Activated CD4-positive, alpha-beta T cell treated with anti-CD3 and anti-CD28 coated beads for 36 hours (primary cell): ENCODE measurements at regions not wholly inside any gene's neighbourhood (a gene's known extent, or its start where the extent isn't known, plus 50 kb on each side); places are given as distances from the start of the nearest gene placed in this dataset.

ENCODE experiments used
- ATAC-seq: fragments of 200-7000 bp; cut with Tn5 transposase; one replicate; pipeline ENCODE4 v1.10.0; 2021; ENCODE audit warnings: mild to moderate bottlenecking, moderate library complexity
- CTCF ChIA-PET: fragments of 350-600 bp; sonication (Branson Sonifier 250); formaldehyde crosslinking; loops from one replicate; lab custom pipeline; 2021; ENCODE audit warnings: antibody characterized with exemption; lab: Charles Lee
- POLR2A ChIA-PET: fragments of 350-600 bp; sonication (Branson Sonifier 250); formaldehyde crosslinking; loops from one replicate; lab custom pipeline; 2021; ENCODE audit warnings: antibody characterized with exemption, inconsistent platforms; lab: Charles Lee
- DNase-seq: peaks from one replicate; pipeline ENCODE4 v3.0.0-alpha.2; 2020
- H3K27ac Mint-ChIP-seq: one replicate; pipeline ENCODE4 v1.8.0; 2021; ENCODE audit warnings: mixed read lengths
- H3K27me3 Mint-ChIP-seq: one replicate; pipeline ENCODE4 v1.8.0; 2021; ENCODE audit warnings: mixed read lengths
- H3K36me3 Mint-ChIP-seq: one replicate; pipeline ENCODE4 v1.8.0; 2021; ENCODE audit warnings: low read depth, mixed read lengths
- H3K4me1 Mint-ChIP-seq: one replicate; pipeline ENCODE4 v1.8.0; 2021; ENCODE audit warnings: mixed read lengths
- H3K4me3 Mint-ChIP-seq: one replicate; pipeline ENCODE4 v1.8.0; 2021; ENCODE audit warnings: mild to moderate bottlenecking, moderate library complexity, mixed read lengths
- H3K9me3 Mint-ChIP-seq: one replicate; pipeline ENCODE4 v1.8.0; 2021; ENCODE audit warnings: low read depth, mixed read lengths
- intact Hi-C, 2 experiments: fragments of 100-400 bp; cut with DNase I in 1 of 2; cut with micrococcal nuclease in 1 of 2; formaldehyde crosslinking; loops; one replicate each; pipeline versions ENCODE4 v1.14.2 to v1.15.1; 2022 to 2024; cut with DNase I, micrococcal nuclease

GRCh38 chr5:158074992-158075769 lies 216.2 kb upstream of the CLINT1 start:
- H3K4me1 Mint-ChIP-seq, result peaks cover 5% of the 10 kb centered on the region
- intact Hi-C loops, result loop anchor here (1.0 to 10.0 kb wide), 3 partner anchors 1030 to 1058 kb away; no protein-coding TSS in a partner anchor
- peaks cover 2% of the 10 kb centered on the region for H3K27me3 Mint-ChIP-seq
- peak; percentile 70 for DNase-seq
- CTCF ChIA-PET, result interaction anchor here (0.6 to 1.9 kb wide), 52 partner anchors 9 to 1482 kb away, joined by 3 to 23 read pairs (median 4); no protein-coding TSS in a partner anchor
- no peaks in the 10 kb centered on the region for H3K9me3 Mint-ChIP-seq
- H3K4me3 Mint-ChIP-seq, result no peak overlapping the region
- no peaks in the 10 kb centered on the region for H3K36me3 Mint-ChIP-seq
- ATAC-seq, result peak; percentile 78
- no peak overlapping the region for H3K27ac Mint-ChIP-seq
- POLR2A ChIA-PET, result interaction anchor here (1.1 kb wide), 1 partner anchor 9 kb away, joined by 3 read pairs; no protein-coding TSS in a partner anchor

GRCh38 chr5:158074597-158074991 lies 215.6 kb upstream of the CLINT1 start:
- H3K27me3 Mint-ChIP-seq, result peaks cover 1% of the 10 kb centered on the region
- H3K9me3 Mint-ChIP-seq, result no peaks in the 10 kb centered on the region
- peaks cover 5% of the 10 kb centered on the region for H3K4me1 Mint-ChIP-seq
- POLR2A ChIA-PET, result interaction anchor here (1.1 kb wide), 1 partner anchor 9 kb away, joined by 3 read pairs; no protein-coding TSS in a partner anchor
- CTCF ChIA-PET, result interaction anchor here (0.6 to 1.9 kb wide), 44 partner anchors 9 to 1058 kb away, joined by 3 to 23 read pairs (median 4); no protein-coding TSS in a partner anchor
- intact Hi-C loops, result loop anchor here in 1 of 2 experiments (10.0 kb wide), 1 partner anchor 1030 kb away; no protein-coding TSS in a partner anchor
- ATAC-seq, result no peak
- H3K36me3 Mint-ChIP-seq, result no peaks in the 10 kb centered on the region
- DNase-seq, result no peak
- no peak overlapping the region for H3K27ac Mint-ChIP-seq
- H3K4me3 Mint-ChIP-seq, result no peak overlapping the region

- H3K4me3 Mint-ChIP-seq, result no peak overlapping the region
- H3K27ac Mint-ChIP-seq, result no peak overlapping the region
- intact Hi-C loops, result loop anchor here in 1 of 2 experiments (10.0 kb wide), 1 partner anchor 1034 kb away; no protein-coding TSS in a partner anchor
- H3K36me3 Mint-ChIP-seq, result no peaks in the 10 kb centered on the region
- DNase-seq, result no peak
- H3K4me1 Mint-ChIP-seq, result peaks cover 5% of the 10 kb centered on the region
- ChIA-PET POLR2A (interaction anchor here (0.8 kb wide), 1 partner anchor 11 kb away, joined by 3 read pairs; no protein-coding TSS in a partner anchor), CTCF (interaction anchor here (0.6 to 1.2 kb wide), 2 partner anchors 9 to 233 kb away, joined by 3 to 5 read pairs; no protein-coding TSS in a partner anchor)
- no peaks in the 10 kb centered on the region for H3K27me3 Mint-ChIP-seq
- ATAC-seq, result no peak
- H3K9me3 Mint-ChIP-seq, result no peaks in the 10 kb centered on the region
These were observed 211.9 kb upstream of the CLINT1 start for GRCh38 chr5:158070859-158071258.

- no peak overlapping the region for H3K27ac Mint-ChIP-seq
- ChIA-PET POLR2A (no interaction called here), CTCF (no interaction called here)
- H3K4me1 Mint-ChIP-seq, result no peaks in the 10 kb centered on the region
- no peak overlapping the region for H3K4me3 Mint-ChIP-seq
- ATAC-seq, result no peak
- H3K36me3 Mint-ChIP-seq, result no peaks in the 10 kb centered on the region
- intact Hi-C loops, result loop anchor here in 1 of 2 experiments (10.0 kb wide), 1 partner anchor 1035 kb away; no protein-coding TSS in a partner anchor
- no peak for DNase-seq
- H3K9me3 Mint-ChIP-seq, result no peaks in the 10 kb centered on the region
- H3K27me3 Mint-ChIP-seq, result no peaks in the 10 kb centered on the region
These were observed 210.9 kb upstream of the CLINT1 start for GRCh38 chr5:158069838-158070237.

- CTCF ChIA-PET, result no interaction called here
- intact Hi-C loops, result no loop called here
- Mint-ChIP-seq H3K9me3 (no peaks in the 10 kb centered on the region), H3K27ac (no peak overlapping the region), H3K4me3 (no peak overlapping the region), H3K27me3 (no peaks in the 10 kb centered on the region), H3K4me1 (no peaks in the 10 kb centered on the region), H3K36me3 (no peaks in the 10 kb centered on the region)
- DNase-seq (no peak), ATAC-seq (no peak)
- POLR2A ChIA-PET, result no interaction called here
These were observed 210.0 kb upstream of the CLINT1 start for GRCh38 chr5:158068964-158069363.

- no peak for DNase-seq
- CTCF ChIA-PET, result interaction anchor here (5.4 kb wide), 1 partner anchor 9 kb away, joined by 23 read pairs; no protein-coding TSS in a partner anchor
- H3K27ac Mint-ChIP-seq, result no peak overlapping the region
- no peaks in the 10 kb centered on the region for H3K36me3 Mint-ChIP-seq
- H3K27me3 Mint-ChIP-seq, result peaks cover 2% of the 10 kb centered on the region
- ATAC-seq, result no peak
- no peaks in the 10 kb centered on the region for H3K4me1 Mint-ChIP-seq
- no peak overlapping the region for H3K4me3 Mint-ChIP-seq
- H3K9me3 Mint-ChIP-seq, result no peaks in the 10 kb centered on the region
- intact Hi-C loops, result no loop called here
- POLR2A ChIA-PET, result no interaction called here
These were observed 207.1 kb upstream of the CLINT1 start for GRCh38 chr5:158066076-158066475.

GRCh38 chr5:158064334-158065123 lies 205.6 kb upstream of the CLINT1 start:
- ChIA-PET CTCF (interaction anchor here (5.4 kb wide), 1 partner anchor 11 kb away, joined by 23 read pairs; no protein-coding TSS in a partner anchor), POLR2A (no interaction called here)
- Mint-ChIP-seq H3K27me3 (peaks cover 2% of the 10 kb centered on the region), H3K9me3 (no peaks in the 10 kb centered on the region), H3K27ac (no peak overlapping the region), H3K4me1 (no peaks in the 10 kb centered on the region), H3K4me3 (no peak overlapping the region), H3K36me3 (no peaks in the 10 kb centered on the region)
- intact Hi-C loops, result no loop called here
- ATAC-seq (no peak), DNase-seq (no peak)

GRCh38 chr5:158063052-158063451 lies 204.1 kb upstream of the CLINT1 start:
- DNase-seq (no peak), ATAC-seq (no peak)
- Mint-ChIP-seq H3K9me3 (no peaks in the 10 kb centered on the region), H3K4me3 (no peak overlapping the region), H3K36me3 (no peaks in the 10 kb centered on the region), H3K27ac (no peak overlapping the region), H3K4me1 (no peaks in the 10 kb centered on the region), H3K27me3 (peaks cover 7% of the 10 kb centered on the region)
- ChIA-PET CTCF (interaction anchor here (0.9 to 5.4 kb wide), 2 partner anchors 12 to 29 kb away, joined by 4 to 23 read pairs; no protein-coding TSS in a partner anchor), POLR2A (no interaction called here)
- intact Hi-C loops, result no loop called here

- no peak for DNase-seq
- H3K4me1 Mint-ChIP-seq, result no peaks in the 10 kb centered on the region
- ChIA-PET POLR2A (no interaction called here), CTCF (interaction anchor here (1.2 to 2.9 kb wide), 2 partner anchors 14 to 38 kb away, joined by 4 to 14 read pairs; no protein-coding TSS in a partner anchor)
- no peaks in the 10 kb centered on the region for H3K36me3 Mint-ChIP-seq
- H3K4me3 Mint-ChIP-seq, result no peak overlapping the region
- peaks cover 8% of the 10 kb centered on the region for H3K27me3 Mint-ChIP-seq
- H3K9me3 Mint-ChIP-seq, result no peaks in the 10 kb centered on the region
- no peak overlapping the region for H3K27ac Mint-ChIP-seq
- ATAC-seq, result no peak
- intact Hi-C loops, result no loop called here
These were observed 202.5 kb upstream of the CLINT1 start for GRCh38 chr5:158061451-158061850.

GRCh38 chr5:158060212-158060611 lies 201.3 kb upstream of the CLINT1 start:
- no peak for ATAC-seq
- no peak for DNase-seq
- Mint-ChIP-seq H3K36me3 (no peaks in the 10 kb centered on the region), H3K4me3 (no peak overlapping the region), H3K9me3 (no peaks in the 10 kb centered on the region), H3K27me3 (peaks cover 10% of the 10 kb centered on the region), H3K27ac (no peak overlapping the region), H3K4me1 (no peaks in the 10 kb centered on the region)
- CTCF ChIA-PET, result interaction anchor here (0.9 to 2.9 kb wide), 2 partner anchors 9 to 15 kb away, joined by 3 to 14 read pairs; no protein-coding TSS in a partner anchor
- intact Hi-C loops, result no loop called here
- POLR2A ChIA-PET, result interaction anchor here (0.7 kb wide), 1 partner anchor 10 kb away, joined by 3 read pairs; no protein-coding TSS in a partner anchor
